Mesenchymal stem cell (in vitro differentiated cells and primary cell): ENCODE measurements at regions not wholly inside any gene's neighbourhood (a gene's known extent, or its start where the extent isn't known, plus 50 kb on each side); places are given as distances from the start of the nearest gene placed in this dataset.

ENCODE experiments used
- DNase-seq: peaks from one replicate; pipeline ENCODE4 v3.0.0-alpha.2; 2013
- H2AFZ ChIP-seq: one replicate; pipeline ENCODE4 v1.6.1; 2013; ENCODE audit warnings: low read depth, mild to moderate bottlenecking, control low read depth, inconsistent platforms, low read length, moderate library complexity
- H2AK5ac ChIP-seq: 2 replicates; pipeline ENCODE4 v1.6.1; 2013; ENCODE audit warnings: low read length, moderate library complexity, mild to moderate bottlenecking, inconsistent platforms; ENCODE audit not compliant: severe bottlenecking
- H2BK120ac ChIP-seq: one replicate; pipeline ENCODE4 v1.6.1; 2013; ENCODE audit warnings: low read depth, mild to moderate bottlenecking, inconsistent platforms, low read length, moderate library complexity
- H2BK12ac ChIP-seq, 2 experiments: one replicate each; pipeline ENCODE4 v1.6.1; 2013; ENCODE audit warnings: inconsistent platforms in 2 of 2, low read length in 2 of 2, mild to moderate bottlenecking in 2 of 2, moderate library complexity in 2 of 2, control low read depth in 1 of 2
- H2BK15ac ChIP-seq: one replicate; pipeline ENCODE4 v1.6.1; 2013; ENCODE audit warnings: mild to moderate bottlenecking, low read depth, inconsistent platforms; ENCODE audit not compliant: poor library complexity, severe bottlenecking
- H2BK5ac ChIP-seq: 2 replicates; pipeline ENCODE4 v1.6.1; 2013; ENCODE audit warnings: low read depth, mild to moderate bottlenecking, low read length, control low read depth, inconsistent platforms; ENCODE audit not compliant: poor library complexity, severe bottlenecking
- H3K14ac ChIP-seq, 2 experiments: one replicate each; pipeline ENCODE4 v1.6.1; 2013; ENCODE audit warnings: inconsistent platforms in 2 of 2, low read length in 2 of 2, control low read depth in 1 of 2, mild to moderate bottlenecking in 1 of 2, moderate library complexity in 1 of 2
- H3K18ac ChIP-seq, 2 experiments: one replicate each; pipeline ENCODE4 v1.6.1; 2013; ENCODE audit warnings: inconsistent platforms in 2 of 2, low read length in 2 of 2, control low read depth in 1 of 2, low read depth in 1 of 2, mild to moderate bottlenecking in 1 of 2
- H3K23ac ChIP-seq, 2 experiments: one replicate each; pipeline ENCODE4 v1.6.1; 2013; ENCODE audit warnings: inconsistent platforms in 2 of 2, low read length in 2 of 2, mild to moderate bottlenecking in 2 of 2, moderate library complexity in 2 of 2, control low read depth in 1 of 2
- H3K27ac ChIP-seq: 2 replicates; pipeline ENCODE4 v1.5.1; 2013; ENCODE audit warnings: mild to moderate bottlenecking, moderate library complexity, low read length, control low read depth, inconsistent platforms; ENCODE audit not compliant: poor library complexity, severe bottlenecking
- H3K27me3 ChIP-seq, 2 experiments: 2 replicates each; pipeline versions ENCODE4 v1.6.1 to v1.7.0; 2013; ENCODE audit warnings: low read length in 2 of 2, mild to moderate bottlenecking in 2 of 2, moderate library complexity in 2 of 2, control low read depth in 1 of 2, inconsistent platforms in 1 of 2; ENCODE audit not compliant: control insufficient read depth in 1 of 2, insufficient read depth in 1 of 2
- H3K36me3 ChIP-seq, 2 experiments: 2 replicates each; pipeline versions ENCODE4 v1.6.1 to v1.7.0; 2013; ENCODE audit warnings: low read length in 2 of 2, control low read depth in 1 of 2, inconsistent platforms in 1 of 2, low read depth in 1 of 2, mild to moderate bottlenecking in 1 of 2; ENCODE audit not compliant: insufficient read depth in 2 of 2, control insufficient read depth in 1 of 2
- H3K4ac ChIP-seq, 2 experiments: one replicate each; pipeline ENCODE4 v1.6.1; 2013; ENCODE audit warnings: inconsistent platforms in 2 of 2, low read length in 2 of 2, mild to moderate bottlenecking in 2 of 2, moderate library complexity in 2 of 2, control low read depth in 1 of 2, low read depth in 1 of 2
- H3K4me1 ChIP-seq: 2 replicates; pipeline ENCODE4 v1.6.1; 2013; ENCODE audit warnings: low read depth, low read length, control low read depth; ENCODE audit not compliant: control insufficient read depth, insufficient read depth
- H3K4me2 ChIP-seq: 2 replicates; pipeline ENCODE4 v1.6.1; 2013; ENCODE audit warnings: low read length, mild to moderate bottlenecking, inconsistent platforms; ENCODE audit not compliant: poor library complexity, severe bottlenecking
- H3K4me3 ChIP-seq, 2 experiments: 2 replicates each; pipeline versions ENCODE4 v1.5.1 to v1.7.0; 2013; ENCODE audit warnings: low read length in 2 of 2, mild to moderate bottlenecking in 2 of 2, control low read depth in 1 of 2, low read depth in 1 of 2; ENCODE audit not compliant: insufficient read depth in 1 of 2
- H3K79me1 ChIP-seq: replicated peaks from 2 replicates; pipeline ENCODE4 v1.6.1; 2013; ENCODE audit warnings: mild to moderate bottlenecking, control low read depth, low read length, inconsistent platforms; ENCODE audit not compliant: poor library complexity, severe bottlenecking
- H3K9ac ChIP-seq: 2 replicates; pipeline ENCODE4 v1.7.0; 2013; ENCODE audit warnings: mild to moderate bottlenecking, low read length, moderate library complexity
- H3K9me3 ChIP-seq: 2 replicates; pipeline ENCODE4 v1.7.0; 2013; ENCODE audit warnings: mild to moderate bottlenecking, low read length; ENCODE audit not compliant: control insufficient read depth
- H4K8ac ChIP-seq: one replicate; pipeline ENCODE4 v1.6.1; 2013; ENCODE audit warnings: inconsistent platforms, mild to moderate bottlenecking, low read length, moderate library complexity
- H4K91ac ChIP-seq: one replicate; pipeline ENCODE4 v1.6.1; 2013; ENCODE audit warnings: mild to moderate bottlenecking, low read length, inconsistent platforms
- WGBS: methylation state at CpG from one replicate; pipeline ENCODE4 v1.1.7; 2013; ENCODE audit warnings: mixed read lengths; 5-methylcytosine and 5-hydroxymethylcytosine counted together

DNA sequence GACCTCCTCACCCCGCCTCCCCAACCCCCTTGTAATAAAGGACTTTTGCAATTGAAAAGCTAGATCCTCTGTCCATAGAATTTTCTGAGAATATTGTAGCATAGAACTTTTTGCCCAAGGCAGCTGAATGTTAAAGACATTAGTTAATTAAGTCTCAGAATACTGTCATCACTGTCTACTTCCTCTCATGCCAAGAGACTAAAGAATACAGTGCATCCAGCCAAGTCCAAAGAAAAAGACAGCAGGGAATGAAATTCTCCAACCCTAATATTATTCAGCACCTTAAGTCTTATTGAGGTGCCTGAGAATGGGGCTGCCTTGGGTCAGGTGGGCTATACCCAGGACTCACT, 313.3 kb upstream of the GATB start:
- H2BK5ac ChIP-seq = no peak overlapping the region
- H2BK12ac ChIP-seq = no peak overlapping the region
- H3K79me1 ChIP-seq = no peaks in the 10 kb centered on the region
- H3K36me3 ChIP-seq = no peaks in the 10 kb centered on the region
- WGBS = no CpG with 5 or more reads among the region's 1 CpG
- H2AFZ ChIP-seq = no peak overlapping the region
- no peak overlapping the region for H3K4ac ChIP-seq
- no peak overlapping the region for H3K18ac ChIP-seq
- H3K4me1 ChIP-seq = peaks cover 5% of the 10 kb centered on the region
- DNase-seq = no peak
- no peak overlapping the region for H3K4me2 ChIP-seq
- H3K4me3 ChIP-seq = no peak overlapping the region
- no peak overlapping the region for H2BK120ac ChIP-seq
- H3K23ac ChIP-seq = no peak overlapping the region
- no peak overlapping the region for H3K9ac ChIP-seq
- H3K27me3 ChIP-seq = peaks cover 9 to 13% of the 10 kb centered on the region in 2 experiments
- no peak overlapping the region for H3K14ac ChIP-seq
- no peak overlapping the region for H2BK15ac ChIP-seq
- no peak overlapping the region for H2AK5ac ChIP-seq
- H4K8ac ChIP-seq = no peak overlapping the region
- no peak overlapping the region for H3K27ac ChIP-seq
- H4K91ac ChIP-seq = no peak overlapping the region
- H3K9me3 ChIP-seq = no peaks in the 10 kb centered on the region

DNA sequence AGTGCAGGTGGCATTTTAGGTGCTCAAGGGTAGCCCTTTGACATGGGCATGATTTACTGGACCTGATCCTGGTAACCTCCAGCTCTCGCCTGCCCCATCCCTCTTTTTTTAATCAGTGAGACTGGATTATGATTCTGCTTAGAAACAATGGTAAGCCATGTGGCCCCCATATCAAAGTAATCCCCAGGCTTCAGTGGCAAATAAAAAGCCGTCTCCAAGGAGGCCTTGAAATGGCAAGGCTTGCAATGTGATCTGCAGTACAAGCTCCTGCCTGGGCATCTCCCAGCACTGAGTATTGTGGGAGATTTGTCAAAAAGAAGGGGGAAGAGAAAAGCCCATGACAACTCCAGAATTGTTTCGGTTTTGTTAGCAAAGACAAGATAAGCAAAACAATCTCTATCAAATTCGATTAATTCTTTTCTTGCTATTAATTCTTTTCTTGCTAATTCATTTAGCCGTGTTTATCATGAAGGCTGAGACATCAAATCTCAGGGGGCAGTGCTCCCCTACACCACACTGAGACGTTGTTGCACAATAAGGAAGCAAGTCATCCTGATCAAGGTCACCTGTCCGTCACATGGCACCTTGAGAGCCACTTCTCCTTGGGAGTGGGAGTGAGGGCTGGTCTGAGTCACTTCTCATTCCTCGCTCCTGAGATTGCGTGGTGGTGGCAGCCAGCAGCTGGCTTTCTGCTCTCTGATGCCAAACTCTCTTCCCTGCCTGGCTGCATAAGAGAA, 312.7 kb upstream of the GATB start:
- no peak overlapping the region for H3K4ac ChIP-seq

DNA sequence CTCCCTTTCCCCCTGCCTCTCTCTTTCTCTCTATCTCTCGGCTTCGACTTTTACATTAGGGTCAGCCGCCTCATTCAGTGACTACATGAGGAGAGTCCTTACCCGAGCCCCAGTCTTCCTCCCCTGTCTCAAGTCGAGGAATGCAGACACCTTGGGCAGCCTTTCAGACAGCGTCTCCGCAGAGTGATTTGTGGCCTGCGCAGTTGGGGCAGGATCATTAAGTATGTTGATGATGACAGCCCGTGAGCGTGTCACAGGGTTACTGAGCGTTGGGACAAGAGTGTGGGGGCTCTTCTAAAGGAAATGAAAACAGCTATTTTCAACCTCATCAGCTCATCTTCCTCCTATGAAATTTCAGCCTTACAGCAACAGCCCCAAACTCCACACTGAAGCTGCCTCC, 312.1 kb upstream of the GATB start:
- Histone ChIP-seq H3K27me3 (peaks cover 9 to 13% of the 10 kb centered on the region in 2 experiments), H3K4me1 (peaks cover 5% of the 10 kb centered on the region), H4K91ac (no peak overlapping the region), H3K23ac (no peak overlapping the region), H2BK120ac (no peak overlapping the region), H3K79me1 (no peaks in the 10 kb centered on the region), H3K36me3 (no peaks in the 10 kb centered on the region), H4K8ac (no peak overlapping the region), H3K9ac (no peak overlapping the region), H3K4ac (no peak overlapping the region), H2BK15ac (no peak overlapping the region), H3K9me3 (no peaks in the 10 kb centered on the region), H3K14ac (no peak overlapping the region), H3K4me2 (no peak overlapping the region), H2AFZ (no peak overlapping the region), H3K27ac (no peak overlapping the region), H3K18ac (no peak overlapping the region), H2AK5ac (no peak overlapping the region), H2BK12ac (no peak overlapping the region), H2BK5ac (no peak overlapping the region), H3K4me3 (no peak overlapping the region)
- DNase-seq = no peak
- 98% methylated on average over 8 of the region's 11 CpGs for WGBS

More for the DNA sequence above, 312.7 kb upstream of the GATB start:
- Histone ChIP-seq H3K14ac (no peak overlapping the region), H3K27ac (no peak overlapping the region), H2AK5ac (no peak overlapping the region), H3K9ac (no peak overlapping the region), H2BK120ac (no peak overlapping the region), H2BK12ac (no peak overlapping the region), H3K79me1 (no peaks in the 10 kb centered on the region), H3K36me3 (no peaks in the 10 kb centered on the region), H3K23ac (no peak overlapping the region), H2AFZ (no peak overlapping the region), H3K27me3 (peaks cover 9 to 13% of the 10 kb centered on the region in 2 experiments), H3K18ac (no peak overlapping the region), H3K9me3 (no peaks in the 10 kb centered on the region), H3K4me1 (peaks cover 5% of the 10 kb centered on the region), H3K4me3 (no peak overlapping the region), H2BK15ac (no peak overlapping the region), H2BK5ac (no peak overlapping the region), H4K91ac (no peak overlapping the region), H3K4me2 (no peak overlapping the region), H4K8ac (no peak overlapping the region)
- no peak for DNase-seq
- 73% methylated on average over 8 of the region's 9 CpGs for WGBS

DNA sequence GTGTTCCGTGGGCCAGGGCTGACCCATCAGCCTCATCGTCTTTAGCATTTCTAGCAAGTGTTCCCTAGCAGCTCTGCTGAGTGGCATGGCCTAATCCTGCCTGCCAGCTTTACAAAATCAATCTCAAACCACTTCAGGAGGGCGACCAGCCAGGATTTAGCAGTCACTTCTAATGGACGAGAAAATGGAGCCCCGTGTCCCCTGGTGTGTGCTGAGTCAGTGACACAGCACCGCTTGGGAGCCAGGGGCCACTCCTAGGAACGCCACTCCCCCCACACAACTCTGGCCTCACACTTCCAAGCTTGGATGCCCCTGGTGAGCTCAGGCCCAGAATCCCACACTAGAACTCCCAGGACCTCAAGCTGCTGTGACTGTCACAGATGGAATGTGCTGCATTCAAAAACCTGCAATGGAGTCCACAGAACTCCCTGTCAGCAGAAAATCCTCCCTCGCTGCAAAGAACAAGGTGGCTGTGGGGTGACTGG, 311.2 kb upstream of the GATB start:
- H3K4me1 ChIP-seq = peaks cover 5% of the 10 kb centered on the region
- no peak for DNase-seq
- H3K4ac ChIP-seq = no peak overlapping the region
- no peak overlapping the region for H3K4me2 ChIP-seq
- no peaks in the 10 kb centered on the region for H3K9me3 ChIP-seq
- no peak overlapping the region for H2BK120ac ChIP-seq
- H3K18ac ChIP-seq = no peak overlapping the region
- H3K27ac ChIP-seq = no peak overlapping the region
- no peak overlapping the region for H2BK15ac ChIP-seq
- H3K27me3 ChIP-seq = peaks cover 9 to 13% of the 10 kb centered on the region in 2 experiments
- H3K79me1 ChIP-seq = no peaks in the 10 kb centered on the region
- H2BK5ac ChIP-seq = no peak overlapping the region
- no peak overlapping the region for H3K9ac ChIP-seq
- no peak overlapping the region for H2AK5ac ChIP-seq
- no peak overlapping the region for H2AFZ ChIP-seq
- H4K8ac ChIP-seq = no peak overlapping the region
- 81% methylated on average over 7 of the region's 8 CpGs for WGBS
- no peaks in the 10 kb centered on the region for H3K36me3 ChIP-seq
- no peak overlapping the region for H3K4me3 ChIP-seq
- no peak overlapping the region for H2BK12ac ChIP-seq
- no peak overlapping the region for H3K14ac ChIP-seq
- H3K23ac ChIP-seq = no peak overlapping the region
- no peak overlapping the region for H4K91ac ChIP-seq
